ENCODE measurements at regions not wholly inside any gene's neighbourhood (a gene's known extent, or its start where the extent isn't known, plus 50 kb on each side); places are given as distances from the start of the nearest gene placed in this dataset.
"Not testable (repeated sequence)": the region's sequence is repeated elsewhere in the genome, so short reads cannot be mapped to it uniquely, and the experiment has no call there.

DNA sequence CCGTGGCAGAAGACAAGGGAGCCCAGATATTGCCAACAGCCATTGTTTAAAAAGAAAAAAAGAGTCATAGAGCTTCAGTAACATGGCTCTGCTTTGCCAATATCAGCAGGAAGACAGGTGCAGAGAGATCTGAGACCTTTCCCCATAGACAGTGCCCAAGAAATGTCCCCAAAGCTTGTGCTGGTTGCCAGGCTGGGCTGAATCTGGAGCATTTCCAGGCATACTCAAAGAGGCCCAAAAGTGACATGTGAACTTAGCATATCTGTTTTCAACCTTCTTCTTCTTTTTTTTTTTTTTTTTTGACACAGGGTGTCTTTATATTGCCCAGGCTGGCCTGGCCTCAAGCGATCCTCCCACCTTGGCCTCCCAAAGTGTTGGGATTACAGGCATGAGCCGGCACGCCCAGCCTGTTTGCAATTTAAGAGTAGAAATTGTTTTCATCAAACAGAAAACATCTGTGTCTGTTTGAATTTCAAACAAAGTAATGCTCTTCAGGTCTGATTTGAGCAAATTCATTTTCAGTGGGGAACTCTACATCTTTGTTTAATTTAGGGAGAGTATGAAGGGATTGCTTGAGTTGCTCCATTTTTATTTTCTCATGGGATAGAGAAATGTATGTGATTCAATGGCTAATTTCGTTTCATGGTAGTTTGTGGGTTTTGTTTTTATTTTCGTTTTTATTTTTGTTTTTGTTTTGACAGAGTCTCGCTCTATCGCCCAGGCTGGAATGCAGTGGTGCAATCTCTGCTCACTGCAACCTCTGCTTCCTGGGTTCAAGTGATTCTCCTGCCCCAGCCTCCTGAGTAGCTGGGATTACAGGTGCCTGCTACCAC is 56.6 kb upstream of the RBM47 start:
- Mint-ChIP-seq H3K4me3 (ENCODE audit: low read depth, unreplicated experiment) (no peak overlapping the region), H3K4me1 (ENCODE audit: low read depth, unreplicated experiment) (no peaks in the 10 kb centered on the region), H3K36me3 (ENCODE audit: insufficient read depth, unreplicated experiment) (no peaks in the 10 kb centered on the region), H3K27ac (ENCODE audit: unreplicated experiment) (no peak overlapping the region), H3K27me3 (ENCODE audit: unreplicated experiment) (no peaks in the 10 kb centered on the region), H3K9me3 (ENCODE audit: low read depth, unreplicated experiment) (no peaks in the 10 kb centered on the region)
- BruUV-seq (replicated peaks): no TSS peak
- intact Hi-C loops (cut with micrococcal nuclease; ENCODE audit: unreplicated experiment): no loop called here
- CTCF ChIA-PET: interaction anchor here (0.7 kb wide), 1 partner anchor 292 kb away, joined by 3 read pairs; no protein-coding TSS in a partner anchor
- TF ChIP-seq CTCF (IDR thresholded peaks at IDR 0.05; ENCODE audit: unreplicated experiment): no peak
- no peak for DNase-seq

GRCh38 chr4:40687676-40688389 is 58.2 kb upstream of the RBM47 start:
- H3K4me1 Mint-ChIP-seq (ENCODE audit: low read depth, unreplicated experiment): no peaks in the 10 kb centered on the region

GRCh38 chr4:40688446-40689095 is 58.9 kb upstream of the RBM47 start:
- DNase-seq: no peak
- CTCF ChIA-PET: interaction anchor here (0.9 kb wide), 1 partner anchor 14 kb away, joined by 3 read pairs; no protein-coding TSS in a partner anchor
- H3K4me1 Mint-ChIP-seq (ENCODE audit: low read depth, unreplicated experiment): no peaks in the 10 kb centered on the region
- TF ChIP-seq CTCF (IDR thresholded peaks at IDR 0.05; ENCODE audit: unreplicated experiment): no peak
- H3K4me3 Mint-ChIP-seq (ENCODE audit: low read depth, unreplicated experiment): no peak overlapping the region
- intact Hi-C loops (cut with micrococcal nuclease; ENCODE audit: unreplicated experiment): no loop called here
- no peaks in the 10 kb centered on the region for H3K27me3 Mint-ChIP-seq (ENCODE audit: unreplicated experiment)
- BruUV-seq (replicated peaks): no TSS peak
- H3K36me3 Mint-ChIP-seq (ENCODE audit: insufficient read depth, unreplicated experiment): no peaks in the 10 kb centered on the region
- H3K9me3 Mint-ChIP-seq (ENCODE audit: low read depth, unreplicated experiment): no peaks in the 10 kb centered on the region
- no peak overlapping the region for H3K27ac Mint-ChIP-seq (ENCODE audit: unreplicated experiment)

More at GRCh38 chr4:40687676-40688389, 58.2 kb upstream of the RBM47 start:
- Mint-ChIP-seq H3K36me3 (ENCODE audit: insufficient read depth, unreplicated experiment) (no peaks in the 10 kb centered on the region), H3K4me3 (ENCODE audit: low read depth, unreplicated experiment) (no peak overlapping the region), H3K9me3 (ENCODE audit: low read depth, unreplicated experiment) (no peaks in the 10 kb centered on the region), H3K27ac (ENCODE audit: unreplicated experiment) (no peak overlapping the region), H3K27me3 (ENCODE audit: unreplicated experiment) (no peaks in the 10 kb centered on the region)
- CTCF ChIA-PET: interaction anchor here (0.9 kb wide), 1 partner anchor 15 kb away, joined by 3 read pairs; no protein-coding TSS in a partner anchor
- TF ChIP-seq CTCF (IDR thresholded peaks at IDR 0.05; ENCODE audit: unreplicated experiment): no peak
- DNase-seq: no peak
- BruUV-seq (replicated peaks): no TSS peak
- intact Hi-C loops (cut with micrococcal nuclease; ENCODE audit: unreplicated experiment): no loop called here

DNA sequence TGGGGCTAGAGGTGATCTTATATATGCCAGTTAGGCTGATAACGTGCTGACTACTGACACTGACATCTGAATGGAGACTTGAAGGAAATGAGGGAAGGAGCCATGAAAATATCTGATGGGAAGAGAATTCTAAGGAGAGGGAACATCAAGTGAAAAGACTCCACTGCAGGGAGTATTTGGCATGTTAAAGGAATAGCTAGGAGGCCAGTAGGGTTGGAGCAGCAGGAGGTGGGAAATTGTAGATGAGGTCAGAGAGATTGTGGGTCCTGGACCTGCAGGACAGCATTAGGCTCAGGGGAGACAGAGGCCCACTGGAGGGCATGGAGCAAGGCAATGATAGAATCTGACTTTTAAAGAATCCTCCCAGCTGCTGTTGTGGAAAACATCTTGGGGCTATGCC is 55.8 kb upstream of the NSUN7 start:
- Mint-ChIP-seq H3K4me3 (ENCODE audit: low read depth, unreplicated experiment) (no peak overlapping the region), H3K36me3 (ENCODE audit: insufficient read depth, unreplicated experiment) (no peaks in the 10 kb centered on the region), H3K27me3 (ENCODE audit: unreplicated experiment) (no peaks in the 10 kb centered on the region), H3K27ac (ENCODE audit: unreplicated experiment) (no peak overlapping the region), H3K4me1 (ENCODE audit: low read depth, unreplicated experiment) (no peaks in the 10 kb centered on the region), H3K9me3 (ENCODE audit: low read depth, unreplicated experiment) (no peaks in the 10 kb centered on the region)
- CTCF ChIA-PET: no interaction called here
- intact Hi-C loops (cut with micrococcal nuclease; ENCODE audit: unreplicated experiment): no loop called here
- TF ChIP-seq CTCF (IDR thresholded peaks at IDR 0.05; ENCODE audit: unreplicated experiment): no peak
- no peak for DNase-seq
- BruUV-seq (replicated peaks): no TSS peak

- BruUV-seq (replicated peaks); H3K4me3 Mint-ChIP-seq (ENCODE audit: low read depth, unreplicated experiment); H3K27me3 Mint-ChIP-seq (ENCODE audit: unreplicated experiment); H3K27ac Mint-ChIP-seq (ENCODE audit: unreplicated experiment); CTCF ChIA-PET; H3K4me1 Mint-ChIP-seq (ENCODE audit: low read depth, unreplicated experiment); H3K9me3 Mint-ChIP-seq (ENCODE audit: low read depth, unreplicated experiment); H3K36me3 Mint-ChIP-seq (ENCODE audit: insufficient read depth, unreplicated experiment); intact Hi-C loops (cut with micrococcal nuclease; ENCODE audit: unreplicated experiment); DNase-seq: not testable (repeated sequence)
These were observed 52.3 kb upstream of the NSUN7 start for GRCh38 chr4:40697476-40697875.
